Ishikawa (cell line): ENCODE measurements at regions not wholly inside any gene's neighbourhood (a gene's known extent, or its start where the extent isn't known, plus 50 kb on each side); places are given as distances from the start of the nearest gene placed in this dataset.

Source experiments
- CEBPB ChIP-seq: IDR thresholded peaks from 2 replicates; pipeline ENCODE4 v1.6.1; 2012
- CREB1 ChIP-seq: IDR thresholded peaks from 2 replicates; pipeline ENCODE4 v1.6.1; 2012; ENCODE audit warnings: low read depth
- EGR1 ChIP-seq: IDR thresholded peaks from 2 replicates; pipeline ENCODE4 v1.6.1; 2012
- EP300 ChIP-seq: IDR thresholded peaks from 2 replicates; pipeline ENCODE4 v1.6.1; 2012; ENCODE audit warnings: borderline replicate concordance
- MAX ChIP-seq: IDR thresholded peaks from 2 replicates; pipeline ENCODE4 v1.6.1; 2012
- NFIC ChIP-seq: IDR thresholded peaks from 2 replicates; pipeline ENCODE4 v1.6.1; 2012
- RAD21 ChIP-seq: IDR thresholded peaks from 2 replicates; pipeline ENCODE4 v1.6.1; 2012; ENCODE audit warnings: low read depth
- REST ChIP-seq: IDR thresholded peaks from 2 replicates; pipeline ENCODE4 v1.6.1; 2012; ENCODE audit warnings: low read depth, mild to moderate bottlenecking
- TAF1 ChIP-seq: IDR thresholded peaks from 2 replicates; pipeline ENCODE4 v1.6.1; 2012; ENCODE audit warnings: low read depth, mild to moderate bottlenecking
- TCF12 ChIP-seq: IDR thresholded peaks from 2 replicates; pipeline ENCODE4 v1.6.1; 2012; ENCODE audit warnings: low read depth
- YY1 ChIP-seq: IDR thresholded peaks from 2 replicates; pipeline ENCODE4 v1.6.1; 2012; ENCODE audit warnings: low read depth
- ZBTB7A ChIP-seq: IDR thresholded peaks from 2 replicates; pipeline ENCODE4 v1.6.1; 2012; ENCODE audit warnings: low read depth

- TF ChIP-seq MAX = no peak
- TF ChIP-seq REST = no peak
- TF ChIP-seq NFIC = no peak
- no peak for TF ChIP-seq TCF12
- no peak for TF ChIP-seq YY1
- no peak for TF ChIP-seq EP300
- TF ChIP-seq RAD21 = no peak
- no peak for TF ChIP-seq CEBPB
- no peak for TF ChIP-seq CREB1
- TF ChIP-seq EGR1 = no peak
- no peak for TF ChIP-seq TAF1
- no peak for TF ChIP-seq ZBTB7A
These were observed 217.0 kb upstream of the CTBP2 start for GRCh38 chr10:125377368-125377767.
